ENCODE measurements at regions not wholly inside any gene's neighbourhood (a gene's known extent, or its start where the extent isn't known, plus 50 kb on each side); places are given as distances from the start of the nearest gene placed in this dataset.

GRCh38 chr3:69690-70089, 126.9 kb upstream of the CHL1 start:
- no peak for TF ChIP-seq CTCF (IDR thresholded peaks at IDR 0.05; ENCODE audit: borderline replicate concordance, extremely low read depth, insufficient read depth)
- no peak for FAIRE-seq
- Histone ChIP-seq H3K4me3 (ENCODE audit: low read length in 3 of 3) (no peak overlapping the region), H3K27me3 (ENCODE audit: control insufficient read depth, insufficient read depth, low read length) (no peaks in the 10 kb centered on the region), H3K36me3 (ENCODE audit: control insufficient read depth in 2 of 3, insufficient read depth in 3 of 3, low read length in 3 of 3) (no peaks in the 10 kb centered on the region), H3K27ac (ENCODE audit: low read depth in 2 of 2, low read length in 2 of 2) (no peak overlapping the region), H3K9me3 (ENCODE audit: control insufficient read depth in 2 of 3, insufficient read depth in 1 of 3, low read length in 3 of 3) (no peaks in the 10 kb centered on the region), H3K9ac (ENCODE audit: low read length in 3 of 3) (no peak overlapping the region), H3K4me1 (ENCODE audit: control insufficient read depth in 2 of 3, insufficient read depth in 2 of 3, low read depth in 1 of 3, low read length in 3 of 3) (no peaks in the 10 kb centered on the region)
- intact Hi-C loops (cut with DNase I), result no loop called here
- no peak for DNase-seq

GRCh38 chr3:72776-73175, 123.8 kb upstream of the CHL1 start:
- H3K4me1 ChIP-seq (ENCODE audit: control insufficient read depth in 2 of 3, insufficient read depth in 2 of 3, low read depth in 1 of 3, low read length in 3 of 3), result no peaks in the 10 kb centered on the region
- no peak for TF ChIP-seq CTCF (IDR thresholded peaks at IDR 0.05; ENCODE audit: borderline replicate concordance, extremely low read depth, insufficient read depth)
- no peak overlapping the region for H3K9ac ChIP-seq (ENCODE audit: low read length in 3 of 3)
- intact Hi-C loops (cut with DNase I), result no loop called here
- DNase-seq (no peak), FAIRE-seq (no peak)
- no peak overlapping the region for H3K4me3 ChIP-seq (ENCODE audit: low read length in 3 of 3)
- no peaks in the 10 kb centered on the region for H3K27me3 ChIP-seq (ENCODE audit: control insufficient read depth, insufficient read depth, low read length)
- no peaks in the 10 kb centered on the region for H3K36me3 ChIP-seq (ENCODE audit: control insufficient read depth in 2 of 3, insufficient read depth in 3 of 3, low read length in 3 of 3)
- H3K9me3 ChIP-seq (ENCODE audit: control insufficient read depth in 2 of 3, insufficient read depth in 1 of 3, low read length in 3 of 3), result no peaks in the 10 kb centered on the region
- H3K27ac ChIP-seq (ENCODE audit: low read depth in 2 of 2, low read length in 2 of 2), result no peak overlapping the region

GRCh38 chr3:73271-73670, 123.3 kb upstream of the CHL1 start:
- no peaks in the 10 kb centered on the region for H3K4me1 ChIP-seq (ENCODE audit: control insufficient read depth in 2 of 3, insufficient read depth in 2 of 3, low read depth in 1 of 3, low read length in 3 of 3)
- H3K36me3 ChIP-seq (ENCODE audit: control insufficient read depth in 2 of 3, insufficient read depth in 3 of 3, low read length in 3 of 3), result no peaks in the 10 kb centered on the region
- H3K4me3 ChIP-seq (ENCODE audit: low read length in 3 of 3), result no peak overlapping the region
- TF ChIP-seq CTCF (IDR thresholded peaks at IDR 0.05; ENCODE audit: borderline replicate concordance, extremely low read depth, insufficient read depth), result no peak
- H3K9ac ChIP-seq (ENCODE audit: low read length in 3 of 3), result no peak overlapping the region
- H3K27ac ChIP-seq (ENCODE audit: low read depth in 2 of 2, low read length in 2 of 2), result no peak overlapping the region
- FAIRE-seq (no peak), DNase-seq (no peak)
- H3K27me3 ChIP-seq (ENCODE audit: control insufficient read depth, insufficient read depth, low read length), result no peaks in the 10 kb centered on the region
- H3K9me3 ChIP-seq (ENCODE audit: control insufficient read depth in 2 of 3, insufficient read depth in 1 of 3, low read length in 3 of 3), result no peaks in the 10 kb centered on the region
- intact Hi-C loops (cut with DNase I), result no loop called here

- H3K4me1 ChIP-seq (ENCODE audit: control insufficient read depth in 2 of 3, insufficient read depth in 2 of 3, low read depth in 1 of 3, low read length in 3 of 3), result no peaks in the 10 kb centered on the region
- H3K9me3 ChIP-seq (ENCODE audit: control insufficient read depth in 2 of 3, insufficient read depth in 1 of 3, low read length in 3 of 3), result no peaks in the 10 kb centered on the region
- H3K27me3 ChIP-seq (ENCODE audit: control insufficient read depth, insufficient read depth, low read length), result no peaks in the 10 kb centered on the region
- H3K36me3 ChIP-seq (ENCODE audit: control insufficient read depth in 2 of 3, insufficient read depth in 3 of 3, low read length in 3 of 3), result no peaks in the 10 kb centered on the region
- no peak overlapping the region for H3K9ac ChIP-seq (ENCODE audit: low read length in 3 of 3)
- H3K27ac ChIP-seq (ENCODE audit: low read depth in 2 of 2, low read length in 2 of 2), result no peak overlapping the region
- no peak overlapping the region for H3K4me3 ChIP-seq (ENCODE audit: low read length in 3 of 3)
- no peak for DNase-seq
- no peak for TF ChIP-seq CTCF (IDR thresholded peaks at IDR 0.05; ENCODE audit: borderline replicate concordance, extremely low read depth, insufficient read depth)
- intact Hi-C loops (cut with DNase I), result no loop called here
- no peak for FAIRE-seq
These were observed 121.8 kb upstream of the CHL1 start for GRCh38 chr3:74676-75243.

Data from kidney (tissue), 13 donors.